ENCODE measurements at regions not wholly inside any gene's neighbourhood (a gene's known extent, or its start where the extent isn't known, plus 50 kb on each side); places are given as distances from the start of the nearest gene placed in this dataset.
A peak's percentile ranks its signal among the peaks of the same experiment; 100 is the strongest.

DNA sequence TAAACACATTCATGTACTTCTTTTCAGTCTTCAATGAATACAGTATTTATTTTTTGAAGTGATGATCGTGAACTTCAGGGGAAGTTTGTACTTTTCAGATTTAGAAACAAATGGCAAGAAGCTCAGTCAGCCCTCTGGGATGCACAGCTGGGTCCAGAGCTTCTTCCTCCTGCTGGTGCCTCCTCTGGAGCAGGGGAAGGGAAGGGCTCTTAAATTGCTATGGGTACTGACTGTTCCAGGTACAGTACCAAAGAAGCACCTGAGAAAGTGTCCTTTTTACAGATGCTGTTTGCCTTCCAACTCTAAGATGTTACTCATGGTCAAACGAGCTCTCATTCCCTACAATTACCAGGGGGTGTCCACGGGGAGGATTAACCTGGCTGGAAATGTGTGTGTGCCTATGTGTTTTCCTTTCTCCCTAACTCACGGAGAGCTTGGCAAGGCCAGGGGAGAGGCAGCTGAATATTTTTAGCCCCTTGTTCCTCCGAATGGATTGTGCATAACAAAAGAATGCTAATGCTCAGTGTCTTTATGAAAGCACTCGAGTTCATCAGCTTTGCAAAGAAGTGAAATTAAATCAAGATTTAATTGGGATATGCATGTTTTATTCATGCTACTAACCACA, 313.7 kb upstream of the CADM1 start:
- Mint-ChIP-seq H3K27ac (no peak overlapping the region), H3K9me3 (peaks cover 46% of the 10 kb centered on the region), H3K27me3 (ENCODE audit: low read depth, poor library complexity) (peaks cover 12% of the 10 kb centered on the region), H3K4me3 (no peak overlapping the region), H3K36me3 (ENCODE audit: low read depth) (peaks cover 32% of the 10 kb centered on the region), H3K4me1 (no peaks in the 10 kb centered on the region)
- TF ChIP-seq, protein P1, sequence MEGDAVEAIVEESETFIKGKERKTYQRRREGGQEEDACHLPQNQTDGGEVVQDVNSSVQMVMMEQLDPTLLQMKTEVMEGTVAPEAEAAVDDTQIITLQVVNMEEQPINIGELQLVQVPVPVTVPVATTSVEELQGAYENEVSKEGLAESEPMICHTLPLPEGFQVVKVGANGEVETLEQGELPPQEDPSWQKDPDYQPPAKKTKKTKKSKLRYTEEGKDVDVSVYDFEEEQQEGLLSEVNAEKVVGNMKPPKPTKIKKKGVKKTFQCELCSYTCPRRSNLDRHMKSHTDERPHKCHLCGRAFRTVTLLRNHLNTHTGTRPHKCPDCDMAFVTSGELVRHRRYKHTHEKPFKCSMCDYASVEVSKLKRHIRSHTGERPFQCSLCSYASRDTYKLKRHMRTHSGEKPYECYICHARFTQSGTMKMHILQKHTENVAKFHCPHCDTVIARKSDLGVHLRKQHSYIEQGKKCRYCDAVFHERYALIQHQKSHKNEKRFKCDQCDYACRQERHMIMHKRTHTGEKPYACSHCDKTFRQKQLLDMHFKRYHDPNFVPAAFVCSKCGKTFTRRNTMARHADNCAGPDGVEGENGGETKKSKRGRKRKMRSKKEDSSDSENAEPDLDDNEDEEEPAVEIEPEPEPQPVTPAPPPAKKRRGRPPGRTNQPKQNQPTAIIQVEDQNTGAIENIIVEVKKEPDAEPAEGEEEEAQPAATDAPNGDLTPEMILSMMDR (IDR thresholded peaks at IDR 0.05), result no peak
- DNase-seq, result no peak

DNA sequence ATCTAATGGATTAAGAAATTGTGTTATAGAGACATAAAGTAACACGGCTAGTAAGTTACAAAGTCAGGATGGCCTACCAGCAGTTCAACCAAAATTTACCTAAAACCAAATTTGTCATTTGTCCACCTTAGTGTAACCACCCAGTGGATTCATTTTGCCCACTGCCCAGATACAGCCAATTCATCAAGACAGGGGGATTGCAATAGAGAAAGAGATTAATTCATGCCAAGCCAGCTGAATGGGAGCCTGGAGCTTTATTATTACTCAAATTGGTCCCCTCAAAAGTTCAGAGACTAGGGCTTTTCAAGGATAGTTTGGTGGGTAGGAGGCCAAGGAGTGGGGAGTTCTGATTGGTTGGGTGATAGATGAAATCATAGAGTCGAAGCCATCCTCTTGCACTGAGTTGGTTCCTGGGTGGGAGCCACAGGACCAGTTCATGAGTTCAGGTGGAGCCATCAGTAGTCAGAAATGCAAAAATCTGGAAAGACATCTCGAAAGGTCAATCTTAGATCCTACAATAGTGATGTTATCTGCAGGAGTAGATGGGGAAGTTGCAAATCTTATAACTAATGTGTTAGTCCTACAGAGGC, 304.2 kb upstream of the CADM1 start:
- no peaks in the 10 kb centered on the region for H3K4me1 Mint-ChIP-seq

DNA sequence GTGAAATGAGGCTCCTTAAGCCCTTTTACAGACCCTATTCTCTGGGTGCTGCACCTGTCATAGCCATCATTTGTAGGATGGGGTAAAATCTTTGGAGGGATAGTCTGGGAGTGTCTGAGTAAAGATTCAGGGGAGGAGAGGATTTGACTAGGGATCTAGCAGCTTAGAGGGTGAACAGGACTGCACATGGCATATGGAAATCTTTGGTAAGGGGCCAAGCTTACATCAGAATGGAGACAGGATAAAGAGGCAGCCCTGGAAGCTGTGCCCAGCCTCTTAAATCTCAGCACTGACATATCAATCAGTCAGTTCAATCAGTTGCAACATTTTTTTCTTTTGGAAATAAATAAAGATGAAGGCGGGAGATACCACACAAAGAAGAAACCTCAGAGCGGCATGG, 301.8 kb upstream of the CADM1 start:
- Mint-ChIP-seq H3K36me3 (ENCODE audit: low read depth) (peaks cover 30% of the 10 kb centered on the region), H3K4me1 (peaks cover 11% of the 10 kb centered on the region), H3K4me3 (no peak overlapping the region), H3K27ac (no peak overlapping the region), H3K9me3 (peaks cover 34% of the 10 kb centered on the region), H3K27me3 (ENCODE audit: low read depth, poor library complexity) (peaks cover 8% of the 10 kb centered on the region)
- TF ChIP-seq, protein P1 (IDR thresholded peaks at IDR 0.05), result no peak
- DNase-seq, result no peak

More for the DNA sequence above, 304.2 kb upstream of the CADM1 start:
- Mint-ChIP-seq H3K9me3 (peaks cover 34% of the 10 kb centered on the region), H3K4me3 (no peak overlapping the region), H3K36me3 (ENCODE audit: low read depth) (peaks cover 30% of the 10 kb centered on the region), H3K27me3 (ENCODE audit: low read depth, poor library complexity) (peaks cover 8% of the 10 kb centered on the region), H3K27ac (no peak overlapping the region)
- TF ChIP-seq, protein P1 (IDR thresholded peaks at IDR 0.05), result no peak
- DNase-seq, result no peak

DNA sequence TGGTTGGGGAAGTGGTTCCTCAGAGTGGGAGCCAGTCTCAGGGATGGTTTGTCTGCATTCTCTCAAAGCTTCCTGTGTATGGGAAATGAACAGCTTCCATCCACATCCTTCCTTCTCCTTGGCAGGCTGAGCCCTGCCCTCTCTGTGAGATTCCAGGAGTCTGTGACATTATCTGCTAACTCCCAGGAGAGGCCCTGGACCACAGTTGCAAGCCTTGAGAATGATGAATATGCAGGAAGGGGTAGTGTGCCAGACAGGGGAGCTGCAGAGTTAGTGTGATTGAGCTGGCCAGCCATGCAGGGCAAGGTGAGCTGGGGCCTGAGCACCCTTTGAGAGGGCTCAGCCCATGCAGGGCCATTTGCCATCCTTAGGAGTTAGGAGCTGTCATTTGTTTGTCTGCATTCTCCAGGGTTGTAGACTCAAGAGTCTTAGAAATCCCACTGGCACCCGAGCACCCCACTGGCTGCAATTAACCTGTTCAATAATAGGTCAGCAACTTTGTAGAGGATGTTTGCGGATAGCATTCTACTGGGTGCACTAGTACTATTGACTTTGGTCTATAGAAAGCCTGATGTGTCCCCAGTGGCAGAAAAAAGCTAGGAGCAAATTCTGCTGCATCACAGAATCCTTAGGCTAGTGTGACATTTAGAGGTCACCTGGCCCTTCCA, 299.0 kb upstream of the CADM1 start:
- TF ChIP-seq, protein P1 (IDR thresholded peaks at IDR 0.05), result no peak
- Mint-ChIP-seq H3K36me3 (ENCODE audit: low read depth) (peaks cover 14% of the 10 kb centered on the region), H3K27me3 (ENCODE audit: low read depth, poor library complexity) (peaks cover 5% of the 10 kb centered on the region), H3K4me1 (peaks cover 20% of the 10 kb centered on the region), H3K4me3 (no peak overlapping the region), H3K27ac (peak overlapping the region; percentile 19), H3K9me3 (peaks cover 17% of the 10 kb centered on the region)
- DNase-seq, result no peak

DNA sequence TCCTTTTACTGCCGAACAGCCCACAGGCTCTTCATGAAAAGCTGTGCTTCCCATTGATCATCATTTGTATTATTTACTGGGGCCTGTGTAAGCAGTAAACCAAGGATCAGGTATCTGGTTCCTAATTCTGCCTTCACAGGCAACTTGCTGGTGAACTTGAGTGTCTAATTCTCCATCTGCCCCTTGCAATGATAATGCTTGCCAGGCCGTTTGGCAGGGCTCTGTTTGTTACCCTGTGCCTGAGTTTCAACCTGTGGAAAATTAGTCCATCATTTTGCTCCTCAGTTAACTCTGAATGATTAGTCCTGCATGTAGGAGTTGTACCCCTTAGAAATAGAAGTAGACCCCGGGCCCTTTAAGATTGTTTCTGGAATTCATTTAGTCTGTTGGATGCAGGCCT, 298.4 kb upstream of the CADM1 start:
- Mint-ChIP-seq H3K9me3 (peaks cover 12% of the 10 kb centered on the region), H3K27ac (peak overlapping the region; percentile 19), H3K27me3 (ENCODE audit: low read depth, poor library complexity) (peaks cover 5% of the 10 kb centered on the region), H3K36me3 (ENCODE audit: low read depth) (peaks cover 11% of the 10 kb centered on the region), H3K4me1 (peaks cover 20% of the 10 kb centered on the region), H3K4me3 (no peak overlapping the region)
- DNase-seq, result no peak
- TF ChIP-seq, protein P1 (IDR thresholded peaks at IDR 0.05), result no peak

All from nephron progenitor cell (in vitro differentiated cells).